HG02798 (cell line): ENCODE measurements at regions not wholly inside any gene's neighbourhood (a gene's known extent, or its start where the extent isn't known, plus 50 kb on each side); places are given as distances from the start of the nearest gene placed in this dataset.

Experiments
- ATAC-seq: cut with Tn5 transposase; IDR thresholded peaks from one replicate; pipeline ENCODE4 v1.9.1; 2021; ENCODE audit warnings: mild to moderate bottlenecking; ENCODE audit not compliant: unreplicated experiment, poor library complexity

DNA sequence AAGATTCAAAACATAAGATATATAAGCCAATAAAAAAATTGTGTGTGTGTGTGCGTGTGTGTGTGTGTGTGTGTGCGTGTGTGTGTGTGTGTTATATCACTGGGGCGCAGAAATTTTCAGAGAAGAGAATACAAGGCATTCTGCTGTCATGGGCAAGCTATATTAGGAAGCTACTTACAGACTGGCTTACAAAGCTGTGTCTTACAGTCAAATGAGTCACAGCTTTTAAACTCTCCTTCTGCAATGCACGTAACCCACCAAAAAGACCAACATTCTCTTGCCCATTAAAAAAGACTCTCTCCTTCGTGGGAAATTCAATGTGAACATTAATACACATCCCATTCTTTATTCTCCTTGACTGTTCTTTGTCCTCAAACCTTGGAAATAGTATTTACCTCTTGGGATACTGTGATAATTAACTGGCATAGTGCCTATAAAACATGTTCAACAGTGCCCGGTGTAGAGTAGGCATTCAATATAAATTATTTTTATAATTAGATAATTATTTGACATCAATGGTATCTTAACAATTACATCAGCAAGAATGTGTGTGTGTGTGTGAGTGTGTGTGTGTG is 860.4 kb upstream of the SOX9 start:
- ATAC-seq, result no peak

DNA sequence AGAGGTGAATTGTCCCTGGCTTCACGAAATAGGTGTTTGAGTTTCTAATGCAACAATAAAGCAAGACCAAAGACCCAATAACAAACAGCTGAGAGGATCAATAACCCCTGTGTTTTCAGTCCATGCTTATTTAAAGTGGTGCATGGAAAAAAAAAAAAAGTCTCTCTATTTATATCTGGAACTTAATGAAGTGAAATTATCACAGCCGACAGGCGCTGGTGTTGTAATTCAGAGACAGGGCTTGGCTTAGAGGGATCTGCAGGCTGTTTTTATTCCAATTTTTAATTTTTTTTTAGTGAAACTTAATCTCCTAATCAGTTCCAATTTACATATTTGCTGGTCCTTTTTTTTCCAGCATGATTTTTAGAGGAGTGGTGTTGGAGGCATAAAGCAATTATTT is 858.2 kb upstream of the SOX9 start:
- no peak for ATAC-seq

DNA sequence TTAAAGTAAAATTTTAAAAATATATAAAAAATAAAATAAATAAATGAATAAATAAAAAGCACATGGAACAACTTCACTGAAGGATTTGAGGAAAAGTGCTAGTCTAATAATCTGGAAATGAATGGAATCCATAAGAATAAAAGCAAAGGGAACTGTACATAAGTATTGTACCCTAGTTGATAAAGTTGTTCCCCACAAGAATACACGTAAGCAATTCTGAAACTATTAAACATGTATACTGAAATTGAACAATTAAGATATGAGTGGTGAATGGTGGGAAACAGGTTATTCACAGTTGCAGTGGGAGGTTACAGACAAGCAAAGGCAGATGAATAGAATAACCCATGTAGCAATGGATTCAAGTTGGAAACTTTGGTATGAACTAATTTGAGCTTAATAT is 853.2 kb upstream of the SOX9 start:
- ATAC-seq, result no peak

DNA sequence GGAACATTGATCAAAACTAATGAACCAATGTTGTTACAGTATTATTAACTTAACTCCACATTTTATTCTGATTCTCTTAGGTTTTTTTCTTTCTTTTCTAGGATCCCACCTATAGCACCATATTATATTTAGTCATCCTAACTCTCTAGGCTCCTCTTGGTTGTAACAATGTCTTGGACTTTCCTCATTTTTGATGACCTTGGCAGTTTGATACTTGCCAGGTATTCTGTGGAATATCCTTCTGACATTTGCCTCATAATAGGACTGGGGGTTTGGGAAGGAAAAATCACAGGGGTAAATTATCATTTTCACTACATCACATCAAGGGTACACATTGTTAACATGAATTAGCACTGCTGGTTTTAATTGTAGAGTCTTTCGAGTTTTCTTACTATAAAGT is 851.6 kb upstream of the SOX9 start:
- no peak for ATAC-seq

DNA sequence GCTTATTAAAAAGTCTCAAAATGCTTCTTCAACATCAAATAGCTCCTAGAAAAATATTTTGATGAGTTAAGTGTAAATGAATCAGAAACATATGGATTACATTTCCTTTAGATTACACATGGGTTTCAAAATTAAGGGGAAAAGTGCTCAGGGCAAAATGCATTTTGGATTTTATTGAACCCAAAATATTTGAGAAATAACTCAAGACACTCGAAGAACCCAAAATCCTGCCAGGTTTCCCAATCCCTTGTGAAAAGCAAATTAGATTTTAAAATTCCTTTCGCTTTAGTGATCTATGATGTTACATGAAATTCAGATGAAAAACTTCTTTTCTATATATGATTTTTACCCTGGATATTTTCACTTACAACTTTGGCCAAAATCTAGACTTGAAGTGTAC is 847.4 kb upstream of the SOX9 start:
- no peak for ATAC-seq

DNA sequence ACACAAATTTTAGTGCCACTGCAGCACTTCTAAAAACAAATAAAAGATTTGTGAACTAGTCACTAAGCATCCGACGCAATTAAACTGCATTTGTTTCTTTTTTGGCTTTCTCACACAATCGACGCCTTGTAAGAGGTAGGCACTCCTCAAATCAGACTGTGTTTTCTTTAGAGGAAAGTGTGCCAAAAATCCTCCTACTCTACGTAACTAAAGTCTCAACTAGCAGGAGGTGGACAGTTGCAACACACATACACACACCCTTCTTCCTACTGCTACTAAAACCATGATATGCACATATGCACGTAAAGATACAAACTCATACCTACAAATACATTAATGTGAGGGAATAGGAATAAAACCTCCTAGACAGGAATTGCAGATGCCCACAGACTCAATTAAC is 844.7 kb upstream of the SOX9 start:
- no peak for ATAC-seq

DNA sequence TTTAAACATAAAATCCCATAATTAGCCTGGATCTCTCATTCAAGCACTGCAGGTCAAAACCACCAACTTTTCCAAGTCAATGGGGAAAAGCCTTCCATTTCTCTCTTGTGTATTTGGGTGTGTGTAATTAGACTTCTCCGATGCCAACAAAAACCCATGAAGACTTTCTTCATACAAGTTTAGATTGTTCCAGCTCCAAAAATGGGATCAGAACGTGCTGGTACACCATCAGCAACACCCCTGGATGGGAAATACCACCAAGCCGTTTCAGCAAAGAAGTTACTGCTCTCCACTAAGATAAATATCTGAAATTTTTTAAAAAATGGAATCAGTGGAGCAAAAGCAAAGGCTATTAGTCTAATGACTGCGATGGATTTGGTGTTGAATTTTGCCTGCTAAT is 837.3 kb upstream of the SOX9 start:
- ATAC-seq, result no peak

DNA sequence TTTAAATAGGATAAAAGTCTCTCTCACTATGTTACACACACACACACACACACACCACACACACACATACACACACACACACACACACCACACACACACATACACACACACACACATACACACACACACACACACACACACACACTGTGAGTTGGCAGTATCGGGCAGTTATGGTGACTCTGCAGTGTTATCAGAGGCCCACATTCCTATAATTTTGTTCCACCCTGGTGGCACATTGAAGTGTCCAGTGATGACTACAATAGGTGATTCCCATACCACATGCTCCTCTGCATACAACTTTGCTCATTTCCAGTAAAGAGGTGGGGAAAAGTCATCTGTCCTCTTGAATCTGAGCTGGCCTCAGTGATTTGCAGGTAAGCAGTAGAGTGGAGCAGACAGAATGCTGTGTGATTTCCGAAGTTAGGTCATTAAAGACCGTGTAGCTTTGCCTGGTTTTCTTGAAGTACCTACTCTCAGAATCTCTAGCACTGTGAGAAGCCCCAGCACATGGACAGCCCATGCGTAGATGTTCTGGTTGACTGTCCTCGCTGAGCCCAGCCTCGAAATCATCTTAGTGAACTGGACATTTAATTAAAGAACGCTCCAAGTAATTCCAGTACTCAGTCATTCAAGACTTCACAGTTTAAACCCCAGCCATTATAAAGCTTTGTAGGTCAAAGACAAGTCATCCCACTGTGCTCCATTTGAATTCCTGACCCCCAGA is 836.6 kb upstream of the SOX9 start:
- ATAC-seq, result no peak

DNA sequence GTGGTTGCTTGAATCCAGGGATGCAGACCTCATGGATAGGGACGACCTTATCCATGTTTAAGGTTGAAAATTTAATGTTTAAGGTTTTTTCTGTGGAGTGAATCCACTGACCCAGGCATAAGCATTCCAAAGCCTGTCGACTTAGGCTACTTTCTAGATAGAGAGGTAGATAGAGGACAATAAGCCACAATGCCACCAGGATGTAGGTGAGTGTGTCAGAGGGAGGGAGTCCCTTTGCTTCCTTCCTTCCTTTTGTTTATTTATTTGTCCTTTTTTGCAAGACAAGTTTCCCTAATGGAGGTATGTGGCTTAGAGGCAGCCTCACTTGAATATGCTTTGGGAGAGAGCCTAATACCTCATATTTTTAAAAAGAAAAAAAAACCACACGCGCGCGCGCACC is 834.2 kb upstream of the SOX9 start:
- ATAC-seq, result no peak

DNA sequence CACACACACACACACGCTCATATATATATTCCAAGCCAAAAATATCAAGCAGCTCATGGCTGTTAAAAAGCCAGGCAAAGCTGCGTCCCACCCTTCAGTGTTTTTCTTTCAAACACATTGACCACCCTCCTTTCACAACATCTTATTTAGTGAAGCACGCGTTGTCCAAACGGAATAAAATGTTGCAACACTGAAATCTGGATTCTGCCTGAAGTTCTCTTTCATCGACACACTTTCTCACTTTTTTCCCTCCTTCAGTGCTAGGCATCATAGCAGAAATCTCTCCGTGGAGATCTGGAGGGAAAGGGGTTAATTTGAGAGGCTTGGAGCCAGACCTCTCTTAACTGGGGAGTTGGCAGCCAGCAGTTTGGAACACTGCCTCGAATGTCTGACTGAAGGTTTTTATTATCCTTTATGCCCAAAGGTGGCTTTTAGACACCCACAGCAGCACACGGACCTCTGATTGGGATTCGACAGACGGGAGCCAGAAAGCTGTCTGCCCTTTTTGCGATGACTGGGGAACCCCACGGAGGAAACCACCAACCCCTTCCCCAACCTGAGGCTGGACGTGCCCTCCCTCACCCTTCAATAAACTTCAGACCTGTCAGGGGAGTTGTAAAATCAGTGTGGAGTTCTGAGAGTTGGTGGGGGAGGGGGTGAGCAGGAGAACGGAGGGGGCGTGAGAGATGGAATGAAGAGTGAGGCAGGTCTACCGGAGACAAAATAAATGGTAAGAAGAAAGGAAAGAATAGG is 833.6 kb upstream of the SOX9 start:
- ATAC-seq, result no peak

DNA sequence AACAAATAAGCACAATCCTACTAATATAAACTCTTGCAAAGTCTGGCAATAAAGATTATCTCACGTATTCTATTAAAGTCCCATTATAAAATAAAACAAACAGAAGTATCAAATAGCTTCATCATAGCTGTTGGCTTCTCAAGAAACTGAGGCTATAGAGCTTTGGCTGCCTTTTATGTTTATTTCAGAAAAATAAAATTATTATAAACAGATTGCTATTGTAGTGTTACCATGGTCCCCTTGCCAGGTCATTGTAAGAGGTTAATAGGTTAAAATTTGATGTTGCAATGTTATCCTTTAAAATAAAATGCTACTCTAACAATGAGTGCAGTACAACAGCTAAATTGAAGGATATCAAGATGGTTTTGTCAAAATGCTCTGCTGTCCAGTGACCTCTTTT is 828.8 kb upstream of the SOX9 start:
- no peak for ATAC-seq

DNA sequence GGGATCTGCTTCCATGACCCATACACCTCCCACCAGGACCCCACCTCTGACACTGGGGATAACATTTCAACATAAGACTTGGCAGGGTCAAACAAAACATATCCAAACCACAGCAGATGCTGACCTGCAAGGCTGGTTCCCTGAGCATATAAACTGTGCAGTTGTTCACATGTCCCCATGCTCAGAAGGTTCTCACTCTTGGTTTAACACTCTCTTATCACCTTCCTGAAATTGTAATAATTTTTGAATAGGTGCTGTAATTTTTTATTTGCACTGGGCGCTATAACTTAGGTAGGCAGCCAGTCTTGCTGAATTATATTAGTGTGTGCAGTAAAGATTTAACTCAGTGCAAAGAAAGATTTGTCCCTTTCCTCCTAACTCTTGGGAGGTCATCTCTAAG is 824.8 kb upstream of the SOX9 start:
- ATAC-seq, result no peak

DNA sequence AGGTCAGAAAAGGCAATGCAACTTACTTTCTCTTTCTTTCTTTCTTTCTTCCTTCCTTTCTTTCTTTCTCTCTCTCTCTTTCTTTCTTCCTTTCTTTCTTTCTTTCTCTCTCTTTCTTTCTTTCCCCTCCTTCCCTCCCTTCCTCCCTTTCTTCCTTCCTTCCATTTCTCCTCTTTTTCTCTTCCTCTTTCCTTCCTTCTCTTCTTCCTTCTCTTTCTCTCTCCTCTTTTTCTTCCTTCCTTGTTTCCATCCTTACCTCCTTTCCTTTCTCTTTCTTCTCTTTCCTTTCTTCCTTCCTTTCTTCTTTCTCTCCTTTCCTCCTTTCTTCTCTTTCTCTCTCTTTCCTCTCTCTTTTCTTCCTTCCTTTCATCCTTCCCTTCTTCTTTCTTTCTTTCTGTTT is 819.8 kb upstream of the SOX9 start:
- no peak for ATAC-seq

DNA sequence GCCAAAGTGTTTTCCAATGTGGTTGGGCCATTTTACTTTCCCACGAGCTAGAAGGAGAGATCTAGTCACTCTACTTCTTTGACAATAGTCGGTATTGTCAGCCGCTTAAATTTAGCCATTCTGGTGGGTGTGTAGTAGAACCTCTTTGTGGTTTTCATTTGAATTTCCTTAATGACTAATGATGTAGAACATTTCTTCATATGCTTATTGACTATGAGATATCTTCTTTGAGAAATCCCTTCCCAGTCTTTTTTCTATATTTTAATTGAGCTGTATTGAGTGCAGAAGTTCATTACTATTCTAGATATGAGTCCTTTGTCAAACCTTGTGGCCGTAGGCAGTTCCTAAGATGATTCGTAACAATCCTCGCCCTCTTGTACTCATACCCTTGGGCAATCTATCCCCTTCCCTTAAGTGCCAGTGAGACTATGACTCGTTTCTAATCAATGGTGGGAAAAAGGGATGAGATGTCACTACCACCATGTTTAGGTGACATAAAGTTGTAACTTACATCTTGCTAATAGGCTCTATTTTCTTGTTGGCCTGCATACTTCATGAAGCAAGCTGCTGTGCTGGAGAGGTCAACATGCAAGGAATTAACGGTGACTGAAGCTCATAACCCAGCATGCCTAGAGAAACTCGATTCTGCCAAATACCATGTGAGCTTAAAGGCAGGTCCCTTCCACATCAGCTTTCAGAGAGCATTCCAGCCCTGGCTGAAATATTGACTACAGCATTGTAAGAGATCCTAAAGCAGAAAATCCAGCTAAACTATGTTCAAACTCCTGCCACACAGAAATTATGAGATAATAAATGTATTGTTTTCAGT is 817.9 kb upstream of the SOX9 start:
- ATAC-seq, result no peak

DNA sequence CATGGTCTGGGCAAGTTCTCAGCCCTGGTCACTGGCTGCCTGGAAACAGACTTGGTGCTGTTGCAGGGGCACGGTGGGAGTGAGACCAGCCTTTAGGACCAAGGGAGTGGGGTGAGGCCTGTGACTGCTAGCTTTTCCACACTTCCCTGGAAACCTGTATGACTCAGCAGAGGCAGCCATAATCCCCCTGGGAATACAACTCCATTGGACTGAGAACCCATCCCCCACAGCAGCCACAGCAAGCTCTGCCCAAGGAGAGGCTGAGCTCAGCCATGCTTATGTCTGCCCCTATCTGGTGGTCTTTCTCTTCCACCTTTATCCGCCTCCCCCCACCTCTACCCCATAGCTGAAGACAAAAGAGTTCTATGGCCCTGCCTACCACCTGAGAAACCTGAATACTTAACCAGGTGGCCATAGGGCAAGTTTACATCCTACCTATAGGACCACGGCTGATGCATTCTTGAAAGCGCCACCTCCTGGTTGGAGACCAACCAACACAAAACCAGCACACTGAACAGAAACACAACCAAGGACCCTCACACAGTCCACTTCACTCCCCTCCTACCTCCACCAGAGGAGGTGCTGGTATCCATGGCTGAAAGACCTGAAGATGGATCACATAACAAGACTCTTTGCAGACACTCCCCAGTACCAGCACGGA is 816.2 kb upstream of the SOX9 start:
- no peak for ATAC-seq

DNA sequence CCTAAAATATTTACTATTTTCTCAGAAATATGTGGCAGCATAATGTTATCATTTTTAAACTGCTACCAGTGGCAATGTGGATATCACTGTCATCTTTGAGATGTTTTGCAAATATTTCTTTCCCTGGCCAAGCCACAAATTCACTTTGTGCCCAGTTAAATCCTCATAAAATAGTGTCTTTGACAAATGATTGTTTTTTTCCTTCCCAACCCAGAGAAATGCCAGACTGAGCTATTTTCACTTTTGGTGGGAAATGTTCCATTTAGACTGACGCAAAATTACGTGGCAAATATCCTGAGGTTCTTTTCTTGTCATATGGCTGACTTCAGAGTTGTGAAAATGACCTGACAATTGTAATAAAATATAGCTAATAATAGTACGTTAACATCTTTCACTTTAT is 807.0 kb upstream of the SOX9 start:
- no peak for ATAC-seq

DNA sequence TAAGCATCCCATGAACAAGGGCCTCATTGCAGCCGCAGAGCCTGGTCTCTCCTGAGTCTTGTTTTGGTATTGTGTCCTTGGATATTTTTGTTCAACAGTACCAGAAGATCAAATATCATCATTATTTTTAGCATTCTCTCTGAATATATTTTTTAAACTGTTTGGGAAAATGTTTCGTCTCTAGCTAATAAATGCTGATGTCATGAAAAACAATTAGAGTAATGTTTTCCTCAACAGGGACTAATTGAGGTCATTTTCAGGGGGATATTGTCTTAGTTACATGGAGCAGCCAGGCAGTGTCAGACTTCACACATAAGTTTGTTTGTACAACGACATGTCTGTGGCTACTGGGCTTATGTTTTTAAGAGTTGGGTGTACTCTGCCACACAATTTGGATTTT is 805.3 kb upstream of the SOX9 start:
- ATAC-seq, result no peak

DNA sequence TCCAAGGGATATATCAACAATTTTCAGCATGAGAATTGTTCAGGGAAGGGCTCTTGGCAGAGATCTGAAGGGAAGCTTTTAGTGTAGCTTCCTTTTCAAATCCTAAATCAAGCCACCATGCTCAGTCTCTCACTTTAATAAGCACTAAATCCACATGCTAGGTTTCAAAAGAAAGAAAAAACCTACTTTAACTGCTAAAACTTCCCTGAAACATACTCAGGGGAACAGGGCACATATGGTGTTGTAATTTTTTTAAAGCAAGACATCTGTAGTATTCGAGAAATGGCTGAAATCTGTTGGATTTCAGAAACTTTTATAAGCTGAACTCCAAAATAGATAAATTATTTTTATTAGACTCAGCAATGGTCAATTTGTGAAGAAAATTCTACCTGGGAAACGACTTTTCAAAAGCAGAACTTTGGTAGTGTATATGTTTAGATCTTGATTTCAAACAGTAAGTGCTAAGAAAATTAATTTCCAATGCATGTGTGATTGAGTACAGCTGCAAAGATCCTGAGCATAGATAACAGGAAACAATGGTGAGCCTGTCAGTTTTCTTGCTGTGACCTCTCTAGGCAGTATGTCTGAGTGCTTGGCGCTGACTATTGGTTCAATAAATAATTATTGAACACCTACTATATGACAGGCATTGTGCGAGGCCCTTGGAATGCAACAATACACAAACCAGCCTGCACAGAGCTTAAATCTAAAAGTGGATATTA is 804.5 kb upstream of the SOX9 start:
- no peak for ATAC-seq

DNA sequence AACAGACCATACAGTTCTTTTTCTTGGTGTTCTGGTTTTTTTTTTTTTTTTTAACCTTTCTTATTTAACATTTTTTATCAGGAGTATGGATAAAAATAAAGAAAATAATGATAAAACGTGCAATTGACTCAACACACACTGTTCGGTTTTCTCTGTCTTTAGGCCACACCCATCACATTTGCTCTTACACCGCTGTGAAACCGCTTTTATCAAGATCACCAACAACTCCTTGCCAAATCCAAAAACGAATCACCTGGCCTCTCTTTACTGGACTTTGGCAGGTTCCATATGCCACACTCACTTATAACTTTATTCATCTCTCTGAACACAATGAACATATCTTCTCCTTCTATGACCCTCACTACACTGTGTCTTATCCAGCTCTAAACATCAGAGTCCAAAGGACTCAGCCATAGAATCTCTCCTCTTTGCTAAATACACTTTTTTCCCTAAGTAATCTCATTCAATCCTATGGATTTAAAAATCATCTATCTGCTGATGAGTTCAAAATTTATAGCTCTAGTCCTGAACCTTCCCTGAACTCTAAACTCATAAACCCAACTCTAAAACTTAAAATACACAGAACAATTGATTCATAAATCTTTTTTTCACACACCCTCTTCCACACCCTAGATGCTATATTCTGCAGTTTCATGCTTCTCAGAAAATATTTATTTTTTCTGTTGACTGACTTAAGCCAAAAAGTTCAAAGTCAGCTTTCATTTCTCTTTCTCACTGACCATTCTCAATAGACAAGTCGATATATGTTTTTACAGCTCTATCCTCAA is 800.6 kb upstream of the SOX9 start:
- ATAC-seq, result no peak
